Fibroblast of lung (primary cell): ENCODE measurements at regions not wholly inside any gene's neighbourhood (a gene's known extent, or its start where the extent isn't known, plus 50 kb on each side); places are given as distances from the start of the nearest gene placed in this dataset.

Experiments used
- DNase-seq, 2 donors: peaks; one replicate each; pipeline versions ENCODE4 v3.0.0 to v3.0.0-alpha.2; 2010; ENCODE audit warnings: low read depth in 2 of 2
- H2AFZ ChIP-seq: 2 replicates; pipeline ENCODE4 v1.5.1; 2012; ENCODE audit warnings: low read length, control low read depth, inconsistent platforms
- H3K27ac ChIP-seq: 2 replicates; pipeline ENCODE4 v1.5.1; 2011; ENCODE audit warnings: low read length, control low read depth; ENCODE audit not compliant: insufficient read depth
- H3K27me3 ChIP-seq: 2 replicates; pipeline ENCODE4 v1.5.1; 2011; ENCODE audit warnings: mild to moderate bottlenecking, low read length; ENCODE audit not compliant: control insufficient read depth, insufficient read depth
- H3K36me3 ChIP-seq: 2 replicates; pipeline ENCODE4 v1.5.1; 2011; ENCODE audit warnings: low read length; ENCODE audit not compliant: control insufficient read depth, insufficient read depth
- H3K4me1 ChIP-seq: 2 replicates; pipeline ENCODE4 v1.5.1; 2011; ENCODE audit warnings: low read length; ENCODE audit not compliant: control insufficient read depth, insufficient read depth; ENCODE audit errors: extremely low read depth
- H3K4me2 ChIP-seq: 2 replicates; pipeline ENCODE4 v1.5.1; 2011; ENCODE audit warnings: low read length, control low read depth; ENCODE audit not compliant: insufficient read depth; ENCODE audit errors: extremely low read depth
- H3K4me3 ChIP-seq, 4 experiments: fragments of 200-600 bp in 1 of 4; sonication (generic) in 1 of 4; replicated peaks in 1 of 4; 2 replicates each; pipeline ENCODE4 v1.5.1; 2011 to 2016; ENCODE audit warnings: low read length in 4 of 4, low read depth in 3 of 4, mild to moderate bottlenecking in 3 of 4, control low read depth in 2 of 4, inconsistent platforms in 1 of 4, mixed read lengths in 1 of 4; ENCODE audit not compliant: insufficient read depth in 1 of 4; ENCODE audit errors: control extremely low read depth in 1 of 4
- H3K79me2 ChIP-seq: 2 replicates; pipeline ENCODE4 v1.5.1; 2012; ENCODE audit warnings: mild to moderate bottlenecking, low read length, inconsistent platforms; ENCODE audit not compliant: control insufficient read depth, insufficient read depth
- H3K9ac ChIP-seq: 2 replicates; pipeline ENCODE4 v1.5.1; 2011; ENCODE audit warnings: mild to moderate bottlenecking, low read length, control low read depth; ENCODE audit not compliant: insufficient read depth
- H3K9me3 ChIP-seq: 2 replicates; pipeline ENCODE4 v1.5.1; 2012; ENCODE audit warnings: low read depth, low read length; ENCODE audit not compliant: control insufficient read depth, insufficient read depth
- H4K20me1 ChIP-seq: 2 replicates; pipeline ENCODE4 v1.5.1; 2011; ENCODE audit warnings: low read length; ENCODE audit not compliant: control insufficient read depth, insufficient read depth; ENCODE audit errors: extremely low read depth
- CTCF ChIP-seq, 2 donors: IDR thresholded peaks in 1 of 2; conservative IDR thresholded peaks in 1 of 2; 1 replicate in 1 of 2; 2 replicates in 1 of 2; pipeline ENCODE4 v1.5.1; 2011 to 2012; ENCODE audit warnings: low read length in 2 of 2, control low read depth in 1 of 2, inconsistent platforms in 1 of 2, low read depth in 1 of 2, mild to moderate bottlenecking in 1 of 2
- EZH2 ChIP-seq: IDR thresholded peaks from 2 replicates; pipeline ENCODE4 v1.5.1; 2012; ENCODE audit warnings: low read length, control low read depth, mild to moderate bottlenecking; ENCODE audit errors: missing control alignments

- no peak overlapping the region for H3K9ac ChIP-seq
- H3K4me2 ChIP-seq, result no peak overlapping the region
- H3K27ac ChIP-seq, result no peak overlapping the region
- H3K36me3 ChIP-seq, result no peaks in the 10 kb centered on the region
- H3K9me3 ChIP-seq, result no peaks in the 10 kb centered on the region
- no peaks in the 10 kb centered on the region for H3K4me1 ChIP-seq
- TF ChIP-seq CTCF (conservative IDR thresholded peaks at IDR 0.05 in 1 of 2, IDR thresholded peaks at IDR 0.05 in 1 of 2; ENCODE audit: low read depth in 1 of 2, low read length in 2 of 2) (no peak), EZH2 (no peak)
- DNase-seq, result no peak
- H3K4me3 ChIP-seq, result no peak overlapping the region
- H3K79me2 ChIP-seq, result no peaks in the 10 kb centered on the region
- no peak overlapping the region for H2AFZ ChIP-seq
- H4K20me1 ChIP-seq, result no peaks in the 10 kb centered on the region
- H3K27me3 ChIP-seq, result no peaks in the 10 kb centered on the region
Measured at GRCh38 chr5:118519466-118519865, 468.9 kb downstream of the DTWD2 start.

GRCh38 chr5:118518720-118519119 is 469.6 kb downstream of the DTWD2 start:
- no peaks in the 10 kb centered on the region for H3K79me2 ChIP-seq
- H4K20me1 ChIP-seq, result no peaks in the 10 kb centered on the region
- no peaks in the 10 kb centered on the region for H3K9me3 ChIP-seq
- no peak overlapping the region for H3K4me3 ChIP-seq
- H3K27me3 ChIP-seq, result no peaks in the 10 kb centered on the region
- TF ChIP-seq EZH2 (no peak), CTCF (conservative IDR thresholded peaks at IDR 0.05 in 1 of 2, IDR thresholded peaks at IDR 0.05 in 1 of 2; ENCODE audit: low read depth in 1 of 2, low read length in 2 of 2) (no peak)
- H3K27ac ChIP-seq, result no peak overlapping the region
- no peak overlapping the region for H3K9ac ChIP-seq
- H3K36me3 ChIP-seq, result no peaks in the 10 kb centered on the region
- H2AFZ ChIP-seq, result no peak overlapping the region
- no peak overlapping the region for H3K4me2 ChIP-seq
- DNase-seq, result no peak
- no peaks in the 10 kb centered on the region for H3K4me1 ChIP-seq

- Histone ChIP-seq H4K20me1 (no peaks in the 10 kb centered on the region), H3K36me3 (no peaks in the 10 kb centered on the region), H3K27ac (no peak overlapping the region), H3K4me1 (no peaks in the 10 kb centered on the region), H3K9ac (no peak overlapping the region), H3K4me3 (no peak overlapping the region), H3K79me2 (no peaks in the 10 kb centered on the region), H3K27me3 (no peaks in the 10 kb centered on the region), H2AFZ (no peak overlapping the region), H3K9me3 (no peaks in the 10 kb centered on the region), H3K4me2 (no peak overlapping the region)
- no peak for DNase-seq
- TF ChIP-seq EZH2, result no peak
- TF ChIP-seq CTCF (conservative IDR thresholded peaks at IDR 0.05 in 1 of 2, IDR thresholded peaks at IDR 0.05 in 1 of 2; ENCODE audit: low read depth in 1 of 2, low read length in 2 of 2), result no peak
Measured at GRCh38 chr5:118511846-118512245, 476.5 kb downstream of the DTWD2 start.
